Right renal cortex interstitium (tissue), 3 donors: ENCODE measurements at regions not wholly inside any gene's neighbourhood (a gene's known extent, or its start where the extent isn't known, plus 50 kb on each side); places are given as distances from the start of the nearest gene placed in this dataset.
"Not testable (repeated sequence)": the region's sequence is repeated elsewhere in the genome, so short reads cannot be mapped to it uniquely, and the experiment has no call there.

ENCODE experiments used
- DNase-seq, 3 donors: peaks; one replicate each; pipeline ENCODE4 v3.0.0-alpha.2; 2013; ENCODE audit warnings: low read depth in 3 of 3, low spot score in 2 of 3

DNA sequence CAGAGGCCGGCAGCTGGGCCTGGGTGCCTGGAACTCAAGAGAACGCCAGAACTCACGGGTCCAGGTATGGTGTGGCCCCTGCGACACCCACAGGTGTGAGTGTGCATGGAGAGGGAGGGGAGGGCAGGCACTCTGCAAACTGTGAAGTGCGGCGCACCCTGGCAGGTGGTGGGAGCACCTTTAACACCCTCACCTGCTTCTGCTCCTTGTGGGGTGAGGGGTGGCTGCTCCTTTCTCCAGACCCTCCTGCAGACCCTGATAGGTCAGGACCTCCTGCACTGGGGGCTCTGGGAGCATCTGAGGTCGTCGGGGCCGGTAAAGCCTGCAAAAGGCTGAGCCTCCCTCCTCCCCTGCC lies 324.7 kb upstream of the SFSWAP start:
- no peak for DNase-seq

DNA sequence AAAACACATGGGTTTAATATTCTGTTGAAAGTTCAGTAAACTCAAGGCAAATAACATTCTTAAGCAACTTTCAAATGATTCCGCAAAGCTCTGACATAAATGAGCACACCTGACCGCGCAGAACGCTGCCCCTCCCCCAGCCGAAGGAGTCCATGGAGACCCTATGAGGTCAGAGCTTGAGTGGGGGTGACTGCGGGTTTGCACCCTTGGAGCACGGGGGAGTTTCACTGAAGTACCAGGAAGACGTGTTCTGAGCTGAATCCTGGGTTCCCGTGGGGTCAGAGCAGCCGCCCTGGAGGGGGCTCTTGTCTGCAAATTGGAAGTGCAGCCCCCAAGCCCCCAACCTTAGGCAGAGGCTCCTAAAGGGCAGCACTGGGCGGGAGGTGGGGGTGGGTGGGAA lies 324.1 kb upstream of the SFSWAP start:
- no peak for DNase-seq

DNA sequence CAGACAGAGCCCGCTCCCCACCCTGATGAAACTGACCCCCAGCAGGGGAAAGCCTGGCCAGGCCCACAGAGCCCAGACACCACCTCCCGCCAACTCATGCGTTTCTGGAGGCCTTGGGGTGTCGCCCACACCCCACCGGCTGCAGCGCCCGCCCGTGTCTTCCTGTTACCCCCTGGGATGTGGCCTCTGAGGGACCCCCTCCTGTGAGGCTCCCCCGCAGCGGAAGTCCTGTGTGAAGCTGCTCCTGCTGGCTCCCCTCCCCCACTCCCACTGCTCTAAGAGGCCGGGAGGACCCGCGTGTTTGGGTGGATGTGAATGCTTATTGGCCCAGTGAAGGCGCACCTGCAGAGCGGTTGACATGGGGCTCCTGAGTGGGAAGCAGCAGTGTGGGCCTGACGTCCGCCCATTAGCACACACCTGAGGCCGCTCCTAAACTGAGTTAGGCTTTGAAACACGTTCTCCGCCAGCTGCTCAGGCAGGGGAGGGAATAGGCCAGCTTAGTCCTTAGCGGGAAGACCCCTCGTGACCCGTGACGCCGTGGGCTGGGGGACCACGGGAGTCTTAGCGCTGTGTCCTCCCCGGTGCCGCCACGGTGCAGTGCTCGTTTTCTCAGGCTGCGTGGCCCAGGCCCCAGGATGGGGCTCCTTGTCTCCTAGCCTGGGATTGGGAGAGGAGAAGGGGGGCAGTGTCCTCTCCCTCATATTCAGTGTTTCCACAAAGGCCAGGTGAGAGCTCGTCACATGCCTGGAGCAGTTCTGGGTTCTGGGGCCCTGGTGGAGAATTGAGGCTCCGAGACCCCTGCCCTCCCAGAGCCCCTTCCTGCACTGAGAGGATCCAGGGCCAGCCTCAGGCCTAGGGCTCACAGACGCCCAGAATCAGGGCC lies 323.4 kb upstream of the SFSWAP start:
- no peak for DNase-seq

DNA sequence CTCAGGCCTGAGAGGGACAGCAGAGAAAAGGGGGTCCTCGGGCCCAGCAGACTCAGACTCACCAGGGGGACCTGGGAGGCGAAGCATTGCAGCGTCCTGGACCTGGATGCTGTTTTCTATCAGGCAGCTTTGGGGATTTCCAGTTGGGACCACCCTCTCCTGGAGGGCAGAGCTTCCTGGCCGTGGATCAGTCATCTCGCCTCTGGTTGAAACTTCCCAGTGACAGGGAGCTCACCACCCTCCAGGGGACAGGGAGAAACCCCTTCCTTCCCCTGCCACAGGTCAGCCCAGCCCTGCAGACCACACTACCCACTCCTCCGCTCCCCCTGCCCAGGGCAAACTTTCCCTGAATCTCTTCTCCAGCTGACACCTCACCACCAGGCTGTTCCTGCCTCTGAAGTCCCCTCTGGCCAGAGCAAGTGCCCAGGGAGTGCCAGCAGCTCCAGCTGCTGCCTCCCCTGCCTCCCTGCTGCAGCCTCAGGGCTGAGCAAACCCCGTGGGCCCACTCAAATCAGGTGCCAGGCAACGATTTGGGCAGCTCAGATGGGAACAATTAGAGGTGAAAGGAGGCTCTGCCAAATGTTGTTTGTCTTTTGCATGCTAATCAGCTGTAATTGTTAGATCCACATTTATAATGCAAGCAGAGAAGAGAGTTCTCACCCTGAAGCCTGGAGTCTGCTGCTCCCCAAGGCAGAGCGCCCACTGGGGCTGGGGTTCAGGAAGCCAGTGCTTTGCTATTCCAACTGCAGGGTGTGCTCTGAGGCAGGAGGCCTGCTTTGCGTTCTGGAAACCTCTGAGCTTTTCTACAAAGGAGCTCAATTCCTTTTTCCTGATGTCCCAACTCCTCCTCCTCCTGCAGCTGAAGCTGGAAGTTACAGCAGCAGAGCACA lies 322.5 kb upstream of the SFSWAP start:
- DNase-seq: not testable (repeated sequence)

DNA sequence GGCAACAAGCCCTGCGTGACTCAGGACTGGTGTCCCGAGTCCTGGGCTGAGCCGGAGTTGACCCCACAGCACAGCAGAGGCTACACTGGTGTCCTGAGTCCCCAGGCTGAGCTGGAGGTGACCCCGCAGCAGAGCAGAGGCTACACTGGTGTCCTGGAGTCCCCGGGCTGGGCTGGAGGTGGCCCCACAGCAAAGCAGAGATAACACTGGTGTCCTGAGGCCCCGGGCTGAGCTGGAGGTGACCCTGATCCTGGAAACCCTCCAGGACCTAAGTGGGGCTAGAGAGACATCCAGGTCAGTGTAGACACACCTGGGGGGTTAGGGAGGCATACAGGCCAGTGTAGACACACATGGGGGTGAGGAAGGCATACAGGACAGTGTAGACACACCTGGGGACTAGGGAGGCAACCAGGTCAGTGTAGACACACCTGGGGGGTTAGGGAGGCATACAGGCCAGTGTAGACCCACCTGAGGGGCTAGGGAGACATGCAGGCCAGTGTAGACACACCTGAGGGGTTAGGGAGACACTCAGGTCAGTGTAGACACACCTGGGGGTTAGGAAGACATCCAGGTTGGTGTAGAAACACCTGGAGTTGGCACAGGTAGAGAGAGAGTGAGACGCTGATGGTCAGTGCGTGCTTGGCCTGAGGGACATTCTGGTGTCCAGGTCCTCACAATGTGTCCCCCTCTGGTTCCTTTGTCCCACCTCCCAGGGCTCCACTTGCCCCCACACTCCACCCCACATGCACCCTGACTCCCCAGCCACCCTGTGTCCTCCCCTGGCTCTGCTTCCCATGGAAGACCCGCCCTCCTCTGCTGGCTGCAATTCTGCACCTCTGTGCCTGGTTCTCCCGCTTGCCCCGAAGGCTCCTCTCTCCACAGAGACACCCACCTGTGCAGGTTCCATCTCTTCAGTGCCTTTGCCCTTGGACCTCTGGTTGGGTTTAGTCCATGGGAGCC lies 321.6 kb upstream of the SFSWAP start:
- DNase-seq: no peak

DNA sequence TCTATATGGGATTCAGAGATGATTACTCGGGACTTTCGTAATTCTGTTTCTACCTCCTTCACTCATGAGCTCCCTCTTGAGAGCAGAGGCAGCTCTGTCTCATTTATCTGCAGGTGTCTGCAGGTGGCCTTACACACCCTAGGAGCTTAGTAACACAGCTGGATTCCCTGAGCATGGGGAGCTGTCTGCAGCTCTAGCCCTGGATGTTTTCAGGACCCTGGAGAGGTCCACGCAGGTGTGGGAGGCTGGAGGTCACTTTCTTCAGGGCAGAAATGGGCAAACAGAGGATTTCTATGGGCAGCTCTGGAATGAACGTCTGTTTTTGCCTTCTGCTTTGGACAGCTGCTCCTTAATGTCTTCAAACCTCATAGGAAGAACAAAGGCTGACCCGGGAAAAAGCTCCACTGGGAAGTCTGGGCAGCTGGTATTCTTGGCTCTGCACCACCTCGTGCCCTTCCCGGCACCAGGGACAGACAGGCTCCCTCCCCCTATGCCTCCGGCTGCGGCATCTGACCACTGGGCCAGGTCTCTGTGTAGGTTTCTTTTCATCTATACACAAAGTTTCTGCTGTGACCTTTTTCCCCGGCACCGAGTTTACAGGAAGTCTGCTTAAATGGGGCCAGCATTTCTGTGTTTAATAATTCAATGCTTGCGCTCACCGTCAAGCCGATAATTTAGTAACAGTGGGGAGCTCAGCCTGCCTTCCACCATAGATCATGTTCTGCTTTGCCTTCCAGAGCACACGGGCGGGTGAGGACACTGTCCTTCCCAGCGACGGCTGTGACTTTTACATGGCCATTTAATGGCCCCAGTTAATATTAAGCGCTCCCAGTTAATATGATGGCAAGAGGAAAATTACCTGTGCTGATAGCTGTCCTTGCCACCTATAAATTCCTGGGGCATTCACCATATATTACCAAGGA lies 320.2 kb upstream of the SFSWAP start:
- peak; percentile 36 to 73 (median 56) for DNase-seq

DNA sequence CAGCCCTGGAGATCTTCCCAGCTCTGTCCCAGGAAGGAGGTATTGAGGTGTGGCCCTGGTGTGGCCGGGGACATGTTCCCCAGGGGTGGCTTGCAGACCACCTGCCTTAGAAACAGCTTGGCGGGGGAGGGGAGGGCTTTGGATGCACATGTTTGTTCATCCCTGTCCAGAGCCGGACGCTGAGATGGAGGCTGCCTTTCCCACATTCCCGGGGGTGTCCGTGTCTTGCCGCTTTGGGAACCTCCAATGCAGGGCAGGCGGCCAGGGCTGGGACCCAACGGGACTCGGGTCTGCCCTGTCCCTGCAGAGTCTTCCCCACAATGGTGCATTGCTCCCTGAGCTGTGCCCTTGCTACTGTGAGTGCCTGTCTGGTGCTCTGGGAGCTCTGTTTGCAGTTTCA lies 319.5 kb upstream of the SFSWAP start:
- no peak for DNase-seq

DNA sequence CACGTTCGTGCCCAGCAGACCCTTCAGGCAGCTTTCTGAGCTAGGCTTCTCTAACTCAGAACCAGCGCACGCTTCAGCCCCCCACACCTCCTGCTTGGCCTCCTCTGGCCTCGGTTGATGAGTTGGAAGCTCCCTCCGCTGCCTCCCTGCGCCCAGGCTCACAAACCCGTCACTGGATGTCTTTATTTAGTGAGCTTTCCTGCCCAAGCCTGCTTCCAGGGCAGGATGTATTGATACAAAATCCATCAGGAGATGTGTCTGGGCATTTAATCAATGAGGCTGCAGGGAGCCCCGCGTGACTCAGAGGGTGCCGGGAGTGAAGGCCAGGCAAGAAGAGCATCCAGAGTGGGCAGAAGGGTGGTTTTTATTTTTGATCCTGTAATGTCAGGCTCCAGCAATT lies 316.1 kb upstream of the SFSWAP start:
- DNase-seq: not testable (repeated sequence)

DNA sequence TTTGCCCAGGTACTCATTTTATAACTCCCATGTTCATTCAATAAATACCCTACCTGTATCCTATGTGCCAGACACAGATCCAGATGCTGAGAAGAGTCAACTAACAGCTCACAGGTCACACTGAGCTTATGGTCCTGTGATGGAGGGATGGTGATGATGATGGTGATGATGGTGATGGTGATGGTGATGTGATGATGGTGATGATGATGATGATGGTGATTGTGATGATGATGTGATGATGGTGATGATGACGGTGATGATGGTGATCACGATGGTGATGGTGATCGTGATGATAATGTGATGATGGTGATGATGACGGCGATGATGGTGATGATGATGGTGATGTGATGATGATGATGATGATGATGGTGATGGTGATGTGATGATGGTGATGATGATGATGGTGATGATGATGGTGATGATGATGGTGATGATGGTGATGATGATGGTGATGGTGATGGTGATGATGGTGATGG lies 315.6 kb upstream of the SFSWAP start:
- not testable (repeated sequence) for DNase-seq

DNA sequence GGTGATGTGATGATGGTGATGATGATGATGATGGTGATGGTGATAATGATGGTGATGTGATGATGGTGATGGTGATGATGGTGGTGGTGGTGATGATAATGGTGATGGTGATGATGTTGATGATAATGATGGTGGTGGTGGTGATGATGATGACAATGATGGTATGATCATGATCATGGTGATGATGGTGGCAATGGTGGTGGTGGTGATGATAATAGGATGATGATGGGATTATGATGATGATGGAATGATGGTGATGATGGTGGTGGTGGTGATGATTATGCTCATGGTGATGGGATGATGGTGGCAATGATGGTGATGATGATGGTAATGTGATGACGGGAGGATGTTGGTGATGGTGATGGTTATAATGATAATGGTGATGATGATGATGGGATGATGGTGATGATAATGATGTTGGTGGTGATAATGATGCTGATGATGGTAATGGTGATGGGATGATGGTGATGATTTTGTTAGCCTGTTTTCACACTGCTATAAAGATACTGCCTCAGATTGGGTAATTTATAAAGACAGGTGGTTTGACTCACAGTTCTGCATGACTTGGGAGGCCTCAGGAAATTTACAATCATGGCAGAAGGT lies 314.8 kb upstream of the SFSWAP start:
- DNase-seq: no peak

DNA sequence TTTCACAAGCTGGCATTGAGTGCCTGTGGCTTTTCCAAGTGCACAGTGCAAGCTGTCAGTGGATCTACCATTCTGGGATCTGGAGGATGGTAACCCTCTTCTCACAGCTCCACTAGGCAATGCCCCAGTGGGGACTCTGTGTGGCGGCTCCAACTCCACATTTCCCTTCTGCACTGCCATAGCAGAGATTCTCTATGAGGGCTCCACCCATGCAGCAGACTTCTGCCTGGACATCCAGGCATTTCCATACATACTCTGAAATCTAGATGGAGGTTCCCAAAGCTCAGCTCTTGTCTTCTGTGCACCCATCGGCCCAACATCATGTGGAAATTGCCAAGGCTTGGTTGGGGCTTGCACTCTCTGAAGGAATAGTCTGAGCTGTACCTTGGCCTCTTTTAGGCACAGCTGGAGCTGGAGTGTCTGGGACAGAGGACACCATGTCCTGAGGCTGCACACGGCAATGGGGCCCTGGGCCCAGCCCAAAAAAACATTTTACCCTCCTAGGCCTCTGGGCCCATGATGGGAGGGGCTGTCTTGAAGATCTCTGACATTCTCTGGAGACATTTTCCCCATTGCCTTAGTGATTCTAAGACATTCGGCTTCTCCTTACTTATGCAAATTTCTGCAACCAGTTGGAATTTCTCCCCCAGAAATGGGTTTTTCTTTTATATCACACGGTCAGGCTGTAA lies 313.3 kb upstream of the SFSWAP start:
- no peak for DNase-seq

DNA sequence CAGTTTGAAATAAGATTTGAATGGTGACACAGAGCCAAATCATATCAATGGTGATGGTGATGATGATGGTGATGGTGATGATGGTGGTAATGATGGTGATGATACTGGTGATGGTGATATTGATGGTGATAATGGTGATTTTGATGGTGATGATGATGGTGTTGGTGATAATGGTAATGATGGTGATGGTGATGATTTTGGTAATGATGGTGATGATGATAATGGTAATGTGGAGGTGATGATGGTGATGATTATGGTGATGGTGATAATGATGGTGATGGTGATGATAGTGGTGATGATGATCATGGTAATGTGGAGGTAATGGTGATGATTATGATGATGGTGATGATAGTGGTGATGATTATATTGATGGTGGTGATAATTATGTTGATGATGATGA lies 311.9 kb upstream of the SFSWAP start:
- no peak for DNase-seq

DNA sequence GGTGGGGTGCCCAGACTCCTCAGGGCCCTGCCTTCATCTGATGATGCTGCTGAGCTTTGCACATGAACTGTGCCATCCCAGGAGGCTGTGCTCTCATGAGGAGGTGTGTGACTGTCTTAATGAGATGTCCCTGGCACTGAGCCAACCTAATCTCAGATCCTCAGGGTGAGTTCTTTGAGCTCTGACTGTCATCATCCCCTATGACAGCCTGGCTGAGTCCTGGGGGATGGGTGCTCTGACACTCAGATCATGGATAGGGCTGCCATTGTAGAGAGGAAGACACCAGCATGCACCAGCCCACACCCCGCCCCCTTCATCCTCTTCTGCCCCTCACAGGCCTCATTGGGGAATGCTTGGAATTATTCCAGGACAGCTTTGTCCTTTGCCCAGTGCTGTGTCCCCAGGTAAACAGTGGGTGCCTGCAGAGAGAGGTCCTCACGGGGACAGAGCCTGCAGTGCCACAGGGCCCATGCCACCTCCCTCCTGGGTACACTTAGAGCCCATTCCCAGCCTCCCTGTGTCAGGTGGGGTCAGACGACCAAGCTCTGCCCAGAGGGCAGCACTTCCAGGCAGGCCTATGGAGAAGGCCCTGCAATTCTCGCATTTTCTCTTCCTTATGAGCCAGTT lies 310.1 kb upstream of the SFSWAP start:
- DNase-seq: not testable (repeated sequence)

DNA sequence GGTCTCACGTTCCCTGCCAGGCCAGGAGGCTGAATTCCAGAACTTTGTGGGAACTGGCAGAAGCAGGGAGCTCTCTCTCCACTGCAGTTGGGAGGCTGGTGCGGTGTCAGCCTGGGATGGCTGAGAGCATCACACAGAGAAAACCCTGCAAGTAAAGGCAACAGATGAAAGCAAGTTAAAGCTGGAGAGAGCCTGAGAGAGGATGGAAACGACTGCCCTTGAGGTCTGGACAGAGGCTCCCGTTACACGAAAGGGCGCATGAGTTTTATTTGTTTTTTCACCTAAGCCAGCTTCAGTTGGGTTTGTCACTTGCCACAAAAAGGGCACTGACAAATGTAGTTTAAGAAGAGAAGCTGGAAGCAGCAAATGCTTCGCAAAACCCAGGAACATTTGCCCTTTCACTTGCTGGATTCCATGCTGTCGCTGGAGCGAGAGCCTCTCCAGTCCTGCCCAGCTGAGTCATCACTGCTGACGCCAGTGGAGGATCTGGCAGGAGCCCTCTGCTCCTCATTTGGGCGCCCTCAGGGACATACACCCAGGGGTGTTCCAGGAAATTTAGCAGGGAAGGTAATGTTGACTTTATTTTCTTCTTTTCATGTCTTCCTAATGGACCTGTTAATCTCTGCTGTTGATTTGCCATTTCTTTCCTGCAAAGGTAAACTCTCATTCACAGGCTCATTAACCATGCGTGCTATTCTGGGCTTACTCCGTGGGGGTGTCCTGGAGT lies 308.8 kb upstream of the SFSWAP start:
- DNase-seq: not testable (repeated sequence)

DNA sequence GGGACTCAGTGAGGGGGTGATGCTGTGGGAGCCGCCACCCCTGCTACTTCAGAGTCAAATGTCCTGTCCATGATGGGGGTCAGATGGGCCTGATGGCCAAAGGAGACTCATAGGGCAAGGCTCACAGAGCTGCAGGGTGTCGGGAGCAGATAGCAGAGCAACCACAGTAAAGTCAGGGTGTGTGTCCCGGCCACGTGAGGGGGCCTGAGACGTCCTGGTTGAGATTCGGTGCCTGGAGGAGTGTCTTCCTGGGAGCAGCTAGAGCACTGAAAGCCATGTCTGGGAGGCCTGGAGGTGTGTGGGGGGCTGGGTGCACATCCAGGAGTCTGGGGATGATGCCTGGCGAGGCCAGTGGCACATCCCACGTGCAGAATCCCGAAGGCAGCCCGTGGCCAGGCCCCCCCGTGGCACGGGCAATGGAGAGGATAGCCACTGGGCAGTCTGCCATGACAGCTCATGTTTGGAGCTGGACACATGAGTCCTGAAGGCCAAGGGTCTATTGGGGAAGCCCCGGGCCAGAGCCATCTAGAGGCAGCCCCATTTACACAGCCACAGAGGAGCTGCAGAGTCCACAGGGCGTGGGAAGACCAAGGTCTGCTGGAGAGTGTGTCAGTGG lies 308.0 kb upstream of the SFSWAP start:
- no peak for DNase-seq

DNA sequence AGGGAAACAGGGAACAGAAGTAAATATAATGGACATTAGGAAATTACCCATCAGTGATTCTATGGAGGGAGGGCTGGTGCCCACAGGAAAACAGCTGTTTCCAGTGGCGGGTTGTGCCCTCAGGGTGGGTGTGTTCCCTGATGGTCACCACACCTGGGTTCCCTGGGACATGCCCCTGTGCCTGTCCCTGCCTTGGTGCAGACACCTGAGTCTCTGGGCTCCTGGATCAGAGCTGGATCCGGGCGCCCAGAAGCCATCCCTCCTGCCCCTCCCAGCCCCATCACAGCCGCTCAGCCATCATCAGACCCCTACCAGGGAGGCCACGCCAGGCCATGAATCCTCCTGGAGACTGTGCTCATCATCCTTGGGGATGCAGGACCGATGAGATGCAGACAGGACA lies 307.2 kb upstream of the SFSWAP start:
- DNase-seq: no peak

DNA sequence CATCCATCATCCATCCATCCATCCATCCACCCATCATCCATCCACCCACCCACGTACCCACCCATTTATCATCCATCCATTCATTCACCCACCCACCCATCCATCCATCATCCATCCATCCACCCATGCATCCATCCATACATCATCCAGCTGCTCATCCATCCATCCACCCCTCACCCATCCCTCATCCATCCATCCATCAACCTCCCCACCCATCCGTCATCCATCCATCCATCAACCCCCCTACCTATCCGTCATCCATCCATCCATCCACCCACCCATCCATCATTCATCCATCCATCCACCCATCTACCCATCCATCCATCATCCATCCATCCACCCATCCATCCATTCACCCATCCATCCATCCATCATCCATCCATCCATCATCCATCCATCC lies 306.2 kb upstream of the SFSWAP start:
- DNase-seq: no peak
